MM.1S (cell line): ENCODE measurements at regions not wholly inside any gene's neighbourhood (a gene's known extent, or its start where the extent isn't known, plus 50 kb on each side); places are given as distances from the start of the nearest gene placed in this dataset.

Experiments used
- DNase-seq: peaks from one replicate; pipeline ENCODE4 v3.0.0-alpha.2; 2015
- H2AFZ ChIP-seq: fragments of 300-600 bp; sonication (generic); 2 replicates; pipeline ENCODE4 v1.6.0; 2016; ENCODE audit warnings: antibody characterized with exemption, low read length
- H3F3A ChIP-seq: fragments of 300-600 bp; sonication (generic); 2 replicates; pipeline ENCODE4 v1.6.1; 2016; ENCODE audit warnings: mild to moderate bottlenecking, antibody characterized with exemption, low read length, moderate library complexity, mixed read lengths; ENCODE audit not compliant: insufficient read depth
- H3K27ac ChIP-seq: fragments of 300-600 bp; sonication (generic); 2 replicates; pipeline ENCODE4 v1.5.1; 2016; ENCODE audit warnings: mild to moderate bottlenecking, low read length
- H3K27me3 ChIP-seq: fragments of 300-600 bp; sonication (generic); replicated peaks from 2 replicates; pipeline ENCODE4 v1.6.0; 2016; ENCODE audit warnings: low read length; ENCODE audit not compliant: insufficient read depth
- H3K36me3 ChIP-seq: fragments of 300-600 bp; sonication (generic); replicated peaks from 2 replicates; pipeline ENCODE4 v1.6.1; 2016; ENCODE audit warnings: mild to moderate bottlenecking, low read length, mixed read lengths; ENCODE audit not compliant: insufficient read depth
- H3K4me1 ChIP-seq: fragments of 300-600 bp; sonication (generic); 2 replicates; pipeline ENCODE4 v1.6.1; 2016; ENCODE audit warnings: low read length, mixed read lengths
- H3K4me2 ChIP-seq: fragments of 300-600 bp; sonication (generic); 2 replicates; pipeline ENCODE4 v1.6.0; 2016; ENCODE audit warnings: low read depth, low read length
- H3K4me3 ChIP-seq: fragments of 300-600 bp; sonication (generic); 2 replicates; pipeline ENCODE4 v1.5.1; 2016; ENCODE audit warnings: low read length, mixed read lengths
- H3K79me2 ChIP-seq: fragments of 300-600 bp; sonication (generic); 2 replicates; pipeline ENCODE4 v1.6.1; 2016; ENCODE audit warnings: mixed run types, low read length, mixed read lengths
- H3K9ac ChIP-seq: fragments of 300-600 bp; sonication (generic); 2 replicates; pipeline ENCODE4 v1.6.1; 2016; ENCODE audit warnings: low read length, mixed read lengths
- H3K9me2 ChIP-seq: fragments of 300-600 bp; sonication (generic); replicated peaks from 2 replicates; pipeline ENCODE4 v1.6.1; 2016; ENCODE audit warnings: mild to moderate bottlenecking, low read length, mixed read lengths; ENCODE audit not compliant: insufficient read depth
- H3K9me3 ChIP-seq: fragments of 300-600 bp; sonication (generic); replicated peaks from 2 replicates; pipeline ENCODE4 v1.6.1; 2016; ENCODE audit warnings: mild to moderate bottlenecking, low read length, mixed read lengths; ENCODE audit not compliant: insufficient read depth
- H4K20me1 ChIP-seq: fragments of 300-600 bp; sonication (generic); 2 replicates; pipeline ENCODE4 v1.6.1; 2016; ENCODE audit warnings: mild to moderate bottlenecking, low read length, moderate library complexity, mixed read lengths; ENCODE audit not compliant: insufficient read depth
- CTCF ChIP-seq: fragments of 300-600 bp; sonication (generic); IDR thresholded peaks from 2 replicates; pipeline ENCODE4 v1.5.1; 2016; ENCODE audit warnings: antibody characterized with exemption, low read length, mixed read lengths
- EZH2 ChIP-seq: fragments of 300-600 bp; sonication (generic); optimal IDR thresholded peaks from 2 replicates; pipeline ENCODE3; 2017; ENCODE audit warnings: low read depth, mild to moderate bottlenecking, antibody characterized with exemption, low read length, mixed read lengths
- EZH2phosphoT487 ChIP-seq: fragments of 300-600 bp; sonication (generic); IDR thresholded peaks from 2 replicates; pipeline ENCODE4 v1.6.1; 2018; ENCODE audit warnings: antibody characterized with exemption, low read length

- DNase-seq, result no peak
- Histone ChIP-seq H3K9me2 (no peaks in the 10 kb centered on the region), H3K4me3 (no peak overlapping the region), H3K4me2 (no peak overlapping the region), H3K36me3 (no peaks in the 10 kb centered on the region), H3K27me3 (no peaks in the 10 kb centered on the region), H3F3A (no peaks in the 10 kb centered on the region), H3K79me2 (no peaks in the 10 kb centered on the region), H3K27ac (no peak overlapping the region), H3K9me3 (no peaks in the 10 kb centered on the region), H4K20me1 (no peaks in the 10 kb centered on the region), H2AFZ (no peak overlapping the region), H3K9ac (no peak overlapping the region), H3K4me1 (no peaks in the 10 kb centered on the region)
- TF ChIP-seq CTCF, result no peak
- TF ChIP-seq EZH2phosphoT487, result no peak
- TF ChIP-seq EZH2, result no peak
Measured at GRCh38 chr5:164860896-164861295, 1355.5 kb downstream of the MAT2B start.

- Histone ChIP-seq H3K27ac (no peak overlapping the region), H3K4me1 (no peaks in the 10 kb centered on the region), H2AFZ (no peak overlapping the region), H4K20me1 (no peaks in the 10 kb centered on the region), H3K27me3 (no peaks in the 10 kb centered on the region), H3F3A (no peaks in the 10 kb centered on the region), H3K9ac (no peak overlapping the region), H3K4me2 (no peak overlapping the region), H3K4me3 (no peak overlapping the region), H3K79me2 (no peaks in the 10 kb centered on the region), H3K9me3 (no peaks in the 10 kb centered on the region), H3K36me3 (no peaks in the 10 kb centered on the region), H3K9me2 (no peaks in the 10 kb centered on the region)
- DNase-seq, result no peak
- TF ChIP-seq EZH2, result no peak
Measured at GRCh38 chr5:164861610-164862009, 1356.2 kb downstream of the MAT2B start.

- Histone ChIP-seq H3K9ac (peak overlapping the region; percentile 6; the same call in 1 of the 2 replicates), H3K4me2 (peak overlapping the region; percentile 58), H3K27ac (peak overlapping the region; percentile 57; the same call in 1 of the 2 replicates), H3F3A (peaks cover 10% of the 10 kb centered on the region; the same call in 1 of the 2 replicates), H4K20me1 (no peaks in the 10 kb centered on the region), H3K4me1 (peaks cover 11% of the 10 kb centered on the region), H3K4me3 (peak overlapping the region; percentile 32), H3K9me2 (no peaks in the 10 kb centered on the region), H3K79me2 (no peaks in the 10 kb centered on the region), H2AFZ (peak overlapping the region; percentile 68), H3K9me3 (no peaks in the 10 kb centered on the region), H3K27me3 (no peaks in the 10 kb centered on the region), H3K36me3 (no peaks in the 10 kb centered on the region)
- peak; percentile 56 for DNase-seq
- TF ChIP-seq CTCF, result no peak
- no peak for TF ChIP-seq EZH2phosphoT487
- no peak for TF ChIP-seq EZH2
Measured at GRCh38 chr5:164868761-164869160, 1363.3 kb downstream of the MAT2B start.

GRCh38 chr5:164869325-164869724 lies 1363.9 kb downstream of the MAT2B start:
- Histone ChIP-seq H3K27me3 (no peaks in the 10 kb centered on the region), H3K27ac (peak overlapping the region; percentile 57; the same call in 1 of the 2 replicates), H2AFZ (peak overlapping the region; percentile 68), H3K9ac (peak overlapping the region; percentile 6; the same call in 1 of the 2 replicates), H3K4me2 (peak overlapping the region; percentile 58), H3F3A (peaks cover 10% of the 10 kb centered on the region; the same call in 1 of the 2 replicates), H3K36me3 (no peaks in the 10 kb centered on the region), H3K4me1 (peaks cover 11% of the 10 kb centered on the region), H3K4me3 (peak overlapping the region; percentile 32), H3K9me2 (no peaks in the 10 kb centered on the region), H3K9me3 (no peaks in the 10 kb centered on the region), H3K79me2 (no peaks in the 10 kb centered on the region), H4K20me1 (no peaks in the 10 kb centered on the region)
- DNase-seq, result peak; percentile 7
- TF ChIP-seq EZH2phosphoT487 (no peak), CTCF (no peak), EZH2 (no peak)
